SK-N-SH (cell line): ENCODE measurements at regions not wholly inside any gene's neighbourhood (a gene's known extent, or its start where the extent isn't known, plus 50 kb on each side); places are given as distances from the start of the nearest gene placed in this dataset.
A peak's percentile ranks its signal among the peaks of the same experiment; 100 is the strongest.

Source experiments
- CTCF ChIA-PET: fragments of 300-600, 350-600 bp; formaldehyde crosslinking; extraction: SDS; loops from one replicate; lab custom pipeline; 2021; lab: Yijun Ruan, JAX
- POLR2A ChIA-PET: fragments of 350-600 bp; sonication (Branson Sonifier 250); formaldehyde crosslinking; extraction: SDS; loops from one replicate; lab custom pipeline; 2020; ENCODE audit warnings: antibody characterized with exemption, inconsistent platforms; lab: Yijun Ruan, JAX
- DNase-seq: peaks from one replicate; pipeline ENCODE4 v3.0.0; 2012
- H2AFZ ChIP-seq: fragments of 200-600 bp; sonication (generic); 2 replicates; pipeline ENCODE4 v1.8.1; 2016; ENCODE audit warnings: antibody characterized with exemption, mild to moderate bottlenecking, low read depth
- H3F3A ChIP-seq: fragments of 200-600 bp; sonication (generic); replicated peaks from 2 replicates; pipeline ENCODE3; 2016; ENCODE audit warnings: antibody characterized with exemption, mild to moderate bottlenecking; ENCODE audit not compliant: insufficient read depth
- H3K27ac ChIP-seq, 2 experiments: fragments of 200-500 bp in 1 of 2; fragments of 200-600 bp in 1 of 2; sonication (Bioruptor generic) in 1 of 2; sonication (generic), shearing (Covaris generic) in 1 of 2; 2 replicates each; pipeline versions ENCODE4 v1.5.1 to v1.6.1; 2014 to 2016; ENCODE audit warnings: low read depth in 2 of 2, inconsistent platforms in 1 of 2, low read length in 1 of 2, mild to moderate bottlenecking in 1 of 2, mixed read lengths in 1 of 2
- H3K27me3 ChIP-seq: fragments of 200-600 bp; sonication (generic), shearing (Covaris generic); 2 replicates; pipeline ENCODE4 v1.6.1; 2016; ENCODE audit warnings: mixed run types; ENCODE audit not compliant: insufficient read depth
- H3K36me3 ChIP-seq, 2 experiments: fragments of 200-500 bp in 1 of 2; fragments of 200-600 bp in 1 of 2; sonication (Bioruptor generic) in 1 of 2; sonication (generic) in 1 of 2; replicated peaks in 1 of 2; 2 replicates each; pipeline versions ENCODE3 to v1.5.1; 2014 to 2016; ENCODE audit warnings: low read length in 1 of 2, mild to moderate bottlenecking in 1 of 2; ENCODE audit not compliant: insufficient read depth in 2 of 2, control insufficient read depth in 1 of 2
- H3K4me1 ChIP-seq, 2 experiments: fragments of 200-500 bp in 1 of 2; fragments of 200-600 bp in 1 of 2; sonication (Bioruptor generic) in 1 of 2; sonication (generic), shearing (Covaris generic) in 1 of 2; 2 replicates each; pipeline versions ENCODE4 v1.5.1 to v1.6.1; 2014 to 2016; ENCODE audit warnings: low read depth in 1 of 2, low read length in 1 of 2, mixed run types in 1 of 2; ENCODE audit not compliant: insufficient read depth in 2 of 2, control insufficient read depth in 1 of 2
- H3K4me2 ChIP-seq: fragments of 200-600 bp; sonication (generic), shearing (Covaris generic); 2 replicates; pipeline ENCODE4 v1.6.1; 2017; ENCODE audit warnings: mixed run types
- H3K4me3 ChIP-seq, 2 experiments: fragments of 200-500 bp in 1 of 2; fragments of 200-600 bp in 1 of 2; sonication (Bioruptor generic) in 1 of 2; sonication (generic), shearing (Covaris generic) in 1 of 2; 2 replicates each; pipeline versions ENCODE4 v1.5.1 to v1.8.1; 2014 to 2016; ENCODE audit warnings: low read depth in 2 of 2, inconsistent platforms in 1 of 2, low read length in 1 of 2, mild to moderate bottlenecking in 1 of 2, mixed read lengths in 1 of 2, moderate library complexity in 1 of 2
- H3K79me2 ChIP-seq: fragments of 200-600 bp; sonication (generic); 2 replicates; pipeline ENCODE4 v1.8.1; 2017; ENCODE audit warnings: mild to moderate bottlenecking; ENCODE audit not compliant: insufficient read depth
- H3K9ac ChIP-seq: fragments of 200-600 bp; sonication (generic); 2 replicates; pipeline ENCODE4 v1.6.1; 2017; ENCODE audit warnings: mixed run types
- H3K9me2 ChIP-seq: fragments of 200-600 bp; sonication (generic); 2 replicates; pipeline ENCODE4 v1.6.1; 2017; ENCODE audit warnings: mixed run types
- H3K9me3 ChIP-seq: fragments of 200-600 bp; sonication (generic); 2 replicates; pipeline ENCODE4 v1.6.1; 2017; ENCODE audit warnings: mixed run types, mild to moderate bottlenecking, moderate library complexity
- H4K20me1 ChIP-seq: fragments of 200-600 bp; sonication (generic); 2 replicates; pipeline ENCODE4 v1.6.1; 2017; ENCODE audit warnings: mild to moderate bottlenecking, mixed run types; ENCODE audit not compliant: insufficient read depth
- CHD2 ChIP-seq: fragments of 150-350 bp; IDR thresholded peaks from 2 replicates; pipeline ENCODE4 v1.6.1; 2018; ENCODE audit warnings: low read length; ENCODE audit not compliant: partially characterized antibody
- ELF1 ChIP-seq: IDR thresholded peaks from 2 replicates; pipeline ENCODE4 v1.4.0; 2012
- EP300 ChIP-seq, 2 experiments: IDR thresholded peaks; 2 replicates each; pipeline versions ENCODE4 v1.4.0 to v1.6.1; 2012; ENCODE audit warnings: borderline replicate concordance in 1 of 2, low read depth in 1 of 2, low read length in 1 of 2
- FOSL2 ChIP-seq: IDR thresholded peaks from 2 replicates; pipeline ENCODE4 v1.4.0; 2012; ENCODE audit warnings: low read depth, mild to moderate bottlenecking, moderate library complexity, borderline replicate concordance
- GABPA ChIP-seq: IDR thresholded peaks from 2 replicates; pipeline ENCODE4 v1.4.0; 2012; ENCODE audit warnings: low read depth, mild to moderate bottlenecking
- JUND ChIP-seq: IDR thresholded peaks from 2 replicates; pipeline ENCODE4 v1.4.0; 2012
- MEF2A ChIP-seq: IDR thresholded peaks from 2 replicates; pipeline ENCODE4 v1.4.0; 2012; ENCODE audit warnings: low read depth, borderline replicate concordance
- MXI1 ChIP-seq: IDR thresholded peaks from 2 replicates; pipeline ENCODE4 v1.6.1; 2012; ENCODE audit warnings: mild to moderate bottlenecking, low read depth, low read length, improper control_type of control experiment
- NFIC ChIP-seq: IDR thresholded peaks from 2 replicates; pipeline ENCODE4 v1.4.0; 2012; ENCODE audit warnings: borderline replicate concordance
- RXRA ChIP-seq: IDR thresholded peaks from 2 replicates; pipeline ENCODE4 v1.4.0; 2012; ENCODE audit warnings: low read depth, mild to moderate bottlenecking, borderline replicate concordance
- TAF1 ChIP-seq: IDR thresholded peaks from 2 replicates; pipeline ENCODE4 v1.6.1; 2012; ENCODE audit warnings: low read depth, mild to moderate bottlenecking, low read length, moderate library complexity, borderline replicate concordance
- TEAD4 ChIP-seq: IDR thresholded peaks from 2 replicates; pipeline ENCODE4 v1.4.0; 2012; ENCODE audit warnings: mild to moderate bottlenecking, borderline replicate concordance; ENCODE audit not compliant: insufficient read depth
- WGBS: methylation state at CpG from one replicate; pipeline ENCODE4 v1.1.6; 2017; ENCODE audit warnings: low lambda C conversion rate; 5-methylcytosine and 5-hydroxymethylcytosine counted together
- TF ChIP-seq, protein P1 (sequence below): IDR thresholded peaks from 2 replicates; pipeline ENCODE4 v1.4.0; 2012; ENCODE audit warnings: low read depth, borderline replicate concordance
- TF ChIP-seq, protein P2 (sequence below): IDR thresholded peaks from 2 replicates; pipeline ENCODE4 v1.4.0; 2012; ENCODE audit warnings: low read depth, borderline replicate concordance
- TF ChIP-seq, protein P3 (sequence below): IDR thresholded peaks from 2 replicates; pipeline ENCODE4; 2012
- TF ChIP-seq, protein P4 (sequence below): fragments of 200-600 bp; sonication (generic); IDR thresholded peaks from 2 replicates; pipeline ENCODE4 v1.6.1; 2017; ENCODE audit warnings: antibody characterized with exemption, mild to moderate bottlenecking, moderate library complexity

DNA sequence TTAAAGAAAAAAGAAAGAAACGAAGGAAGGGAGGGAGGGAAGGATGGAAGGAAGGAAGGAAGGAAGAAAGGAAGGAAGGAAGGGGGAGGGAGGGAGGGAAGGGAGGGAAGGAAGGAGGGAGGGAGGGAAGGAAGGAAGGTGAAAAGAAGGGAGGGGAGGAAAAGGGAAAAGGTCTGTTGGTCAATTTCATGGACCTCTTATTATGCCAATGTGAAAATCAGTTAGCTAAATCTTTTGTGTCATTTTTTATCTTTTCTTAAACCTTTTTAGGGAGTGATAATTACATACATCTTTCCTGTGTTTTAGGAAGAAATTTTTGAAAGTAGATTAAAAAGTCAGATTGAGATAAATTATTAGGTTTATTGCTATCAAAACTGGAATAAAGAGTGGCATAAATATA is 670.2 kb upstream of the CITED2 start (continued):
- TF ChIP-seq, protein P1, sequence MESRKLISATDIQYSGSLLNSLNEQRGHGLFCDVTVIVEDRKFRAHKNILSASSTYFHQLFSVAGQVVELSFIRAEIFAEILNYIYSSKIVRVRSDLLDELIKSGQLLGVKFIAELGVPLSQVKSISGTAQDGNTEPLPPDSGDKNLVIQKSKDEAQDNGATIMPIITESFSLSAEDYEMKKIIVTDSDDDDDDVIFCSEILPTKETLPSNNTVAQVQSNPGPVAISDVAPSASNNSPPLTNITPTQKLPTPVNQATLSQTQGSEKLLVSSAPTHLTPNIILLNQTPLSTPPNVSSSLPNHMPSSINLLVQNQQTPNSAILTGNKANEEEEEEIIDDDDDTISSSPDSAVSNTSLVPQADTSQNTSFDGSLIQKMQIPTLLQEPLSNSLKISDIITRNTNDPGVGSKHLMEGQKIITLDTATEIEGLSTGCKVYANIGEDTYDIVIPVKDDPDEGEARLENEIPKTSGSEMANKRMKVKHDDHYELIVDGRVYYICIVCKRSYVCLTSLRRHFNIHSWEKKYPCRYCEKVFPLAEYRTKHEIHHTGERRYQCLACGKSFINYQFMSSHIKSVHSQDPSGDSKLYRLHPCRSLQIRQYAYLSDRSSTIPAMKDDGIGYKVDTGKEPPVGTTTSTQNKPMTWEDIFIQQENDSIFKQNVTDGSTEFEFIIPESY = no peak
- TF ChIP-seq, protein P2, sequence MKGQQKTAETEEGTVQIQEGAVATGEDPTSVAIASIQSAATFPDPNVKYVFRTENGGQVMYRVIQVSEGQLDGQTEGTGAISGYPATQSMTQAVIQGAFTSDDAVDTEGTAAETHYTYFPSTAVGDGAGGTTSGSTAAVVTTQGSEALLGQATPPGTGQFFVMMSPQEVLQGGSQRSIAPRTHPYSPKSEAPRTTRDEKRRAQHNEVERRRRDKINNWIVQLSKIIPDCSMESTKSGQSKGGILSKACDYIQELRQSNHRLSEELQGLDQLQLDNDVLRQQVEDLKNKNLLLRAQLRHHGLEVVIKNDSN = no peak
- TF ChIP-seq ELF1 = no peak
- no peak for TF ChIP-seq MXI1

DNA sequence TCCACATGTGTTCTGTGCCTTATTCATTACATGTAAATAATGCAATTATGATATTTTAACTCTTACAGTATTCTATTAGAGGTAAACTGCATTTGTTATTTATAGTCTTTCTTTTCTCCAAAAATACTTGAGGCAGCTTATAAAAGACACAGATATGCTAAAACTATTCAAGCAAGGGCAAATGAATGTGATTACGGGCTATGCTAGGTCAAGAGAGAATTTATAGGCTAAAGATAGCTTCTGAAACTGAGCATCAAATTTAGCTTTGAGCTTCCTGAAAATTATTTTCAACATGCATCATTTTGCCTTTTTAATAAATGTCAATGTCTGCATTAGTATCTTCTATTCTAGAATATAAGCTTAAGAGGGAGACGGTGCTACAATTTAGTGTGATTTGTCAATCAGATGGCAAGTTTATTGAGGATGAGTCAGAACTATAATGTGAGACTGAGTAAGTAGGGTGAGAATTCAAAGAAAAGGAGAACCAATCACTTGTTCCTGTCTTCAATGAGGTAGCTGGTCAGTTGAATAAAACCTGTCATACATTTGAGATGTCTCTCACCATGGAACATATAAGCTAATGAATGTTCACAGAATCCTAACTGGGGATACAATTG is 669.4 kb upstream of the CITED2 start:
- no peaks in the 10 kb centered on the region for H3K79me2 ChIP-seq
- CTCF ChIA-PET = interaction anchor here (0.9 kb wide), 1 partner anchor 9 kb away, joined by 3 read pairs; no protein-coding TSS in a partner anchor
- peaks cover 0 to 27% of the 10 kb centered on the region in 2 experiments; a peak in 2 of 4 replicates for H3K4me1 ChIP-seq
- no peak overlapping the region for H2AFZ ChIP-seq
- no peaks in the 10 kb centered on the region for H3K9me2 ChIP-seq
- no peaks in the 10 kb centered on the region for H3K36me3 ChIP-seq
- no peak for DNase-seq
- no peaks in the 10 kb centered on the region for H3K27me3 ChIP-seq
- no peak overlapping the region for H3K4me3 ChIP-seq
- H3K9ac ChIP-seq = 0 out of 2 replicates have a peak overlapping the region, but pooled peaks have one; percentile 13
- POLR2A ChIA-PET = no interaction called here
- H3K9me3 ChIP-seq = no peaks in the 10 kb centered on the region
- TF ChIP-seq JUND (peak; percentile 35; the same call in 1 of the 2 replicates), FOSL2 (peak; percentile 36; the same call in 1 of the 2 replicates), MXI1 (no peak)
- TF ChIP-seq, protein P3, sequence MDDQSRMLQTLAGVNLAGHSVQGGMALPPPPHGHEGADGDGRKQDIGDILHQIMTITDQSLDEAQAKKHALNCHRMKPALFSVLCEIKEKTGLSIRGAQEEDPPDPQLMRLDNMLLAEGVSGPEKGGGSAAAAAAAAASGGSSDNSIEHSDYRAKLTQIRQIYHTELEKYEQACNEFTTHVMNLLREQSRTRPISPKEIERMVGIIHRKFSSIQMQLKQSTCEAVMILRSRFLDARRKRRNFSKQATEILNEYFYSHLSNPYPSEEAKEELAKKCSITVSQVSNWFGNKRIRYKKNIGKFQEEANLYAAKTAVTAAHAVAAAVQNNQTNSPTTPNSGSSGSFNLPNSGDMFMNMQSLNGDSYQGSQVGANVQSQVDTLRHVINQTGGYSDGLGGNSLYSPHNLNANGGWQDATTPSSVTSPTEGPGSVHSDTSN = peak; percentile 53; the same call in 1 of the 2 replicates
- WGBS = 29% methylated on average over 2 of the region's 2 CpGs
- no peak overlapping the region for H3K4me2 ChIP-seq
- no peaks in the 10 kb centered on the region for H4K20me1 ChIP-seq
- peak overlapping the region; percentile 47 to 73; a peak in 3 of 4 replicates for H3K27ac ChIP-seq
- peaks cover 23% of the 10 kb centered on the region for H3F3A ChIP-seq

DNA sequence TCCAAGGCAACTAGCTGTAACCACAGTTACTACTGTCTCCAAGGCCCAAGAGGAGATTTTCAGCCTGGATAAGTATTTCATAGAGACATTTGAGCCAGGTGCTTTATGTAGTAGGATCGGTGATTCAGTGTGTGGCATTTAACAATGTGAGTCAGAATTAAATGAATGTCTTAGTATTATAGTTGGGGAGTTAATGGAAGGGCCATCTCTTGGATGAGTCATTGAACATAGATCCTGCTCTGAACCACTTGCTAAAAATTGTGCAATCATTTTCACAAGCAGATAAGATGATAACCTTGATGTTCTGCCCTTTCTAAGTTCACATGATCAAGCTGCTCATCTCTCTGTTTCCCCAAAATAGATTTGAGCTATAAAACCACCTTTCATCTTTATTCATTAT is 668.9 kb upstream of the CITED2 start:
- H3K9me2 ChIP-seq = no peaks in the 10 kb centered on the region
- H3K4me2 ChIP-seq = 0 out of 2 replicates have a peak overlapping the region, but pooled peaks have one; percentile 3
- 0 out of 2 replicates have a peak overlapping the region, but pooled peaks have one; percentile 13 for H3K9ac ChIP-seq
- no peaks in the 10 kb centered on the region for H3K9me3 ChIP-seq
- H4K20me1 ChIP-seq = no peaks in the 10 kb centered on the region
- no peaks in the 10 kb centered on the region for H3K36me3 ChIP-seq
- CTCF ChIA-PET = interaction anchor here (0.9 kb wide), 1 partner anchor 10 kb away, joined by 3 read pairs; no protein-coding TSS in a partner anchor
- POLR2A ChIA-PET = interaction anchor here (1.1 kb wide), 1 partner anchor 8 kb away, joined by 3 read pairs; no protein-coding TSS in a partner anchor
- WGBS = 0% methylated on average over 1 of the region's 1 CpG
- no peak overlapping the region for H2AFZ ChIP-seq
- DNase-seq = no peak
- H3K4me3 ChIP-seq = no peak overlapping the region
- H3F3A ChIP-seq = peaks cover 23% of the 10 kb centered on the region
- H3K27ac ChIP-seq = peak overlapping the region; percentile 47 to 73; a peak in 3 of 4 replicates
- H3K27me3 ChIP-seq = no peaks in the 10 kb centered on the region
- H3K4me1 ChIP-seq = peaks cover 0 to 23% of the 10 kb centered on the region in 2 experiments; a peak in 2 of 4 replicates
- H3K79me2 ChIP-seq = no peaks in the 10 kb centered on the region
- TF ChIP-seq EP300 (IDR thresholded peaks at IDR 0.05; ENCODE audit: borderline replicate concordance in 1 of 2, low read depth in 1 of 2, low read length in 1 of 2) (peak; percentile 42 to 97; a peak in 3 of 4 replicates), NFIC (peak; percentile 65; the same call in 1 of the 2 replicates), GABPA (no peak), TEAD4 (peak; percentile 88; the same call in 1 of the 2 replicates), TAF1 (no peak), CHD2 (no peak), MEF2A (peak; percentile 78), RXRA (peak; percentile 84; the same call in 1 of the 2 replicates)
- TF ChIP-seq, protein P4, sequence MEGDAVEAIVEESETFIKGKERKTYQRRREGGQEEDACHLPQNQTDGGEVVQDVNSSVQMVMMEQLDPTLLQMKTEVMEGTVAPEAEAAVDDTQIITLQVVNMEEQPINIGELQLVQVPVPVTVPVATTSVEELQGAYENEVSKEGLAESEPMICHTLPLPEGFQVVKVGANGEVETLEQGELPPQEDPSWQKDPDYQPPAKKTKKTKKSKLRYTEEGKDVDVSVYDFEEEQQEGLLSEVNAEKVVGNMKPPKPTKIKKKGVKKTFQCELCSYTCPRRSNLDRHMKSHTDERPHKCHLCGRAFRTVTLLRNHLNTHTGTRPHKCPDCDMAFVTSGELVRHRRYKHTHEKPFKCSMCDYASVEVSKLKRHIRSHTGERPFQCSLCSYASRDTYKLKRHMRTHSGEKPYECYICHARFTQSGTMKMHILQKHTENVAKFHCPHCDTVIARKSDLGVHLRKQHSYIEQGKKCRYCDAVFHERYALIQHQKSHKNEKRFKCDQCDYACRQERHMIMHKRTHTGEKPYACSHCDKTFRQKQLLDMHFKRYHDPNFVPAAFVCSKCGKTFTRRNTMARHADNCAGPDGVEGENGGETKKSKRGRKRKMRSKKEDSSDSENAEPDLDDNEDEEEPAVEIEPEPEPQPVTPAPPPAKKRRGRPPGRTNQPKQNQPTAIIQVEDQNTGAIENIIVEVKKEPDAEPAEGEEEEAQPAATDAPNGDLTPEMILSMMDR = no peak
- TF ChIP-seq, protein P1 = peak; percentile 58; the same call in 1 of the 2 replicates
